Spleen (tissue), 11 donors: ENCODE measurements at regions not wholly inside any gene's neighbourhood (a gene's known extent, or its start where the extent isn't known, plus 50 kb on each side); places are given as distances from the start of the nearest gene placed in this dataset.
"Not testable (repeated sequence)": the region's sequence is repeated elsewhere in the genome, so short reads cannot be mapped to it uniquely, and the experiment has no call there.

ENCODE experiments used
- DNase-seq: peaks from one replicate; pipeline ENCODE4 v3.0.0-alpha.2; 2020
- H3K27ac ChIP-seq, 8 donors: fragments of 200-600 bp; sonication (generic) in 7 of 8; 1 replicate in 4 of 8; 2 replicates in 4 of 8; pipeline versions ENCODE4 v1.5.0 to v1.8.0; 2016 to 2021; ENCODE audit warnings: inconsistent platforms in 4 of 8, mild to moderate bottlenecking in 4 of 8, moderate library complexity in 1 of 8
- H3K27me3 ChIP-seq, 7 donors: fragments of 200-600 bp; sonication (generic) in 6 of 7; replicated peaks in 1 of 7; 1 replicate in 4 of 7; 2 replicates in 3 of 7; pipeline versions ENCODE4 v1.5.0 to v1.8.0; 2016 to 2021; ENCODE audit warnings: inconsistent platforms in 3 of 7, mild to moderate bottlenecking in 1 of 7
- H3K36me3 ChIP-seq, 6 donors: fragments of 200-600 bp; sonication (generic) in 5 of 6; 1 replicate in 4 of 6; 2 replicates in 2 of 6; pipeline versions ENCODE4 v1.5.0 to v1.8.0; 2016 to 2021; ENCODE audit warnings: inconsistent platforms in 2 of 6
- H3K4me1 ChIP-seq, 6 donors: fragments of 200-600 bp; sonication (generic) in 5 of 6; 1 replicate in 3 of 6; 2 replicates in 3 of 6; pipeline versions ENCODE4 v1.5.0 to v1.8.0; 2016 to 2021; ENCODE audit warnings: inconsistent platforms in 3 of 6
- H3K4me3 ChIP-seq, 8 donors: fragments of 200-600 bp; sonication (generic) in 7 of 8; 1 replicate in 4 of 8; 2 replicates in 4 of 8; pipeline versions ENCODE4 v1.5.0 to v1.8.0; 2016 to 2021; ENCODE audit warnings: inconsistent platforms in 4 of 8, mild to moderate bottlenecking in 4 of 8, moderate library complexity in 2 of 8
- H3K9me3 ChIP-seq, 8 donors: fragments of 200-600 bp; sonication (generic) in 7 of 8; 1 replicate in 4 of 8; 2 replicates in 4 of 8; pipeline versions ENCODE4 v1.5.0 to v1.8.0; 2016 to 2021; ENCODE audit warnings: inconsistent platforms in 4 of 8
- CTCF ChIP-seq, 11 experiments: fragments of 200-600 bp in 7 of 11; fragments of 450-650 bp in 4 of 11; sonication (generic) in 4 of 11; IDR thresholded peaks in 8 of 11; conservative IDR thresholded peaks in 3 of 11; 1 replicate in 7 of 11; 2 replicates in 4 of 11; pipeline versions ENCODE4 v1.4.0 to v1.8.0; 2016 to 2021; ENCODE audit warnings: antibody characterized with exemption in 11 of 11, inconsistent platforms in 4 of 11, mild to moderate bottlenecking in 1 of 11
- POLR2A ChIP-seq, 3 donors: fragments of 450-650 bp; IDR thresholded peaks; one replicate each; pipeline ENCODE4 v1.5.1; 2017; ENCODE audit warnings: antibody characterized with exemption in 3 of 3, mild to moderate bottlenecking in 1 of 3
- POLR2AphosphoS5 ChIP-seq, 3 donors: sonication (generic); formaldehyde crosslinking; IDR thresholded peaks; one replicate each; pipeline ENCODE4 v1.5.1; 2017; ENCODE audit warnings: antibody characterized with exemption in 3 of 3
- WGBS, 5 donors: extraction: QIAGEN DNeasy Blood & Tissue Kit in 3 of 5; methylation state at CpG; one replicate each; pipeline versions ENCODE4 v1.1.5 to v1.1.7; 2013 to 2018; 5-methylcytosine and 5-hydroxymethylcytosine counted together
- intact Hi-C: fragments of 100-400 bp; cut with DNase I; formaldehyde crosslinking; loops from one replicate; pipeline ENCODE4 v1.15.0; 2023; ENCODE audit warnings: low total_unique reads
- donor health status: healthy with polysubstance abuse.
- donor health status: DM: no; HTN: no; CAD: no; lungs with moderate emphysema.
- donor health status: DM: no; HTN: no; CAD: no.
- donor health status: Bipolar disorder and iron deficiency.
- donor health status: healthy.
- donor health status: DM: no; HTN: no; CAD: no.
- donor health status: DM: yes; HTN: yes; CAD: no.

GRCh38 chr6:80988892-80989291 lies 763.6 kb downstream of the TENT5A start:
- Histone ChIP-seq H3K27me3 (no peaks in the 10 kb centered on the region), H3K9me3 (peaks cover 6 to 30% (median 16%) of the 10 kb centered on the region in 8 donors), H3K27ac (no peak overlapping the region), H3K36me3 (no peaks in the 10 kb centered on the region), H3K4me3 (no peak overlapping the region), H3K4me1 (no peaks in the 10 kb centered on the region)
- intact Hi-C loops = no loop called here
- WGBS, 5 donors = 91 to 94% (median 92%) methylated on average over 3 of the region's 3 CpGs
- no peak for DNase-seq
- TF ChIP-seq POLR2A (IDR thresholded peaks at IDR 0.05) (no peak), POLR2AphosphoS5 (IDR thresholded peaks at IDR 0.05) (no peak), CTCF (IDR thresholded peaks at IDR 0.05 in 8 of 11, conservative IDR thresholded peaks at IDR 0.05 in 3 of 11) (no peak)

GRCh38 chr6:80988286-80988685 lies 764.2 kb downstream of the TENT5A start:
- intact Hi-C loops = no loop called here
- no peaks in the 10 kb centered on the region for H3K4me1 ChIP-seq
- 69 to 81% (median 75%) methylated on average over 3 of the region's 3 CpGs for WGBS, 5 donors

GRCh38 chr6:80981226-80981625 lies 771.3 kb downstream of the TENT5A start:
- H3K27me3 ChIP-seq, DNase-seq, H3K27ac ChIP-seq, H3K36me3 ChIP-seq, H3K4me1 ChIP-seq, H3K4me3 ChIP-seq, H3K9me3 ChIP-seq, intact Hi-C loops: not testable (repeated sequence)
- WGBS, 5 donors = 76 to 85% (median 82%) methylated on average over 2 of the region's 2 CpGs

More at GRCh38 chr6:80988286-80988685, 764.2 kb downstream of the TENT5A start:
- no peaks in the 10 kb centered on the region for H3K27me3 ChIP-seq
- DNase-seq = no peak
- TF ChIP-seq CTCF (IDR thresholded peaks at IDR 0.05 in 8 of 11, conservative IDR thresholded peaks at IDR 0.05 in 3 of 11) = no peak
- TF ChIP-seq POLR2AphosphoS5 (IDR thresholded peaks at IDR 0.05) = no peak
- no peak for TF ChIP-seq POLR2A (IDR thresholded peaks at IDR 0.05)
- H3K9me3 ChIP-seq = peaks cover 4 to 27% (median 13%) of the 10 kb centered on the region in 8 donors
- no peak overlapping the region for H3K27ac ChIP-seq
- no peaks in the 10 kb centered on the region for H3K36me3 ChIP-seq
- no peak overlapping the region for H3K4me3 ChIP-seq

GRCh38 chr6:80976336-80976735 lies 776.1 kb downstream of the TENT5A start:
- Histone ChIP-seq H3K27me3 (no peaks in the 10 kb centered on the region), H3K4me3 (no peak overlapping the region), H3K9me3 (peaks cover 0 to 5% (median 2%) of the 10 kb centered on the region in 8 donors), H3K27ac (no peak overlapping the region), H3K36me3 (no peaks in the 10 kb centered on the region), H3K4me1 (no peaks in the 10 kb centered on the region)
- no peak for TF ChIP-seq POLR2AphosphoS5 (IDR thresholded peaks at IDR 0.05)
- TF ChIP-seq POLR2A (IDR thresholded peaks at IDR 0.05) = no peak
- no peak for TF ChIP-seq CTCF (IDR thresholded peaks at IDR 0.05 in 8 of 11, conservative IDR thresholded peaks at IDR 0.05 in 3 of 11)
- no peak for DNase-seq
- 78 to 87% (median 81%) methylated on average over 3 of the region's 3 CpGs for WGBS, 5 donors
- intact Hi-C loops = no loop called here

GRCh38 chr6:80974579-80974978 lies 777.9 kb downstream of the TENT5A start:
- DNase-seq = no peak
- Histone ChIP-seq H3K27ac (no peak overlapping the region), H3K36me3 (no peaks in the 10 kb centered on the region), H3K4me3 (no peak overlapping the region), H3K27me3 (no peaks in the 10 kb centered on the region), H3K4me1 (no peaks in the 10 kb centered on the region), H3K9me3 (no peaks in the 10 kb centered on the region)
- intact Hi-C loops = no loop called here
- no peak for TF ChIP-seq POLR2A (IDR thresholded peaks at IDR 0.05)
- TF ChIP-seq POLR2AphosphoS5 (IDR thresholded peaks at IDR 0.05) = no peak
- no peak for TF ChIP-seq CTCF (IDR thresholded peaks at IDR 0.05 in 8 of 11, conservative IDR thresholded peaks at IDR 0.05 in 3 of 11)
- 81 to 94% (median 90%) methylated on average over 2 of the region's 2 CpGs for WGBS, 5 donors
